Gastrocnemius medialis (tissue), 4 donors: ENCODE measurements at regions not wholly inside any gene's neighbourhood (a gene's known extent, or its start where the extent isn't known, plus 50 kb on each side); places are given as distances from the start of the nearest gene placed in this dataset.

Source experiments
- ATAC-seq, 2 donors: fragments of 150-250 bp; one replicate each; pipeline ENCODE4 v1.9.1; 2016
- DNase-seq, 2 donors: peaks; one replicate each; pipeline ENCODE4 v3.0.0-alpha.2; 2019
- H3K27ac ChIP-seq, 4 donors: fragments of 200-600 bp; sonication (generic); 1 replicate in 1 of 4; 2 replicates in 3 of 4; pipeline ENCODE4 v1.5.1; 2016 to 2018; ENCODE audit warnings: mild to moderate bottlenecking in 2 of 4, moderate library complexity in 1 of 4
- H3K27me3 ChIP-seq, 3 donors: fragments of 200-600 bp; sonication (generic) in 2 of 3; 1 replicate in 1 of 3; 2 replicates in 2 of 3; pipeline versions ENCODE4 v1.5.1 to v1.6.0; 2016 to 2019; ENCODE audit warnings: mild to moderate bottlenecking in 1 of 3, moderate library complexity in 1 of 3
- H3K36me3 ChIP-seq, 2 donors: fragments of 200-600 bp; sonication (generic) in 1 of 2; one replicate each; pipeline ENCODE4 v1.5.1; 2017 to 2018
- H3K4me1 ChIP-seq, 2 donors: fragments of 200-600 bp; sonication (generic) in 1 of 2; one replicate each; pipeline ENCODE4 v1.5.1; 2016 to 2017; ENCODE audit warnings: mild to moderate bottlenecking in 2 of 2
- H3K4me3 ChIP-seq, 4 donors: fragments of 200-600 bp; sonication (generic) in 3 of 4; 1 replicate in 1 of 4; 2 replicates in 3 of 4; pipeline ENCODE4 v1.5.1; 2016 to 2019; ENCODE audit warnings: mild to moderate bottlenecking in 2 of 4
- H3K9me3 ChIP-seq, 3 donors: fragments of 200-600 bp; sonication (generic) in 2 of 3; 1 replicate in 1 of 3; 2 replicates in 2 of 3; pipeline ENCODE4 v1.5.1; 2016 to 2019
- POLR2A ChIP-seq, 2 donors: fragments of 450-650 bp; IDR thresholded peaks; one replicate each; pipeline ENCODE4 v1.6.1; 2017; ENCODE audit warnings: antibody characterized with exemption in 2 of 2, mild to moderate bottlenecking in 2 of 2, moderate library complexity in 2 of 2
- in situ Hi-C, 4 donors: fragments of 200-750 bp; cut with MboI; loops; one replicate each; pipeline versions ENCODE4 v1.15.0 to v1.8.0; 2017; ENCODE audit warnings: low sequenced_read_pairs in 4 of 4
- intact Hi-C: fragments of 100-400 bp; cut with DNase I; formaldehyde crosslinking; loops from one replicate; pipeline ENCODE4 v1.15.1; 2023; ENCODE audit warnings: low total_unique reads
- TF ChIP-seq, protein P1 (sequence below), 5 experiments: fragments of 450-650 bp in 3 of 5; fragments of 200-600 bp in 2 of 5; sonication (generic) in 2 of 5; IDR thresholded peaks in 4 of 5; conservative IDR thresholded peaks in 1 of 5; 1 replicate in 4 of 5; 2 replicates in 1 of 5; pipeline ENCODE4 v1.5.1; 2016 to 2019; ENCODE audit warnings: antibody characterized with exemption in 5 of 5, mild to moderate bottlenecking in 3 of 5, moderate library complexity in 3 of 5

- in situ Hi-C loops (loop anchor here in 2 of 4 donors (25.0 kb wide), 2 partner anchors 491 to 516 kb away; partner anchors contain the start of gene PTGER3 (in 1 of the 2)), intact Hi-C loops (no loop called here)
- Histone ChIP-seq H3K4me1 (no peaks in the 10 kb centered on the region), H3K27me3 (no peaks in the 10 kb centered on the region), H3K27ac (no peak overlapping the region), H3K9me3 (no peaks in the 10 kb centered on the region), H3K36me3 (no peaks in the 10 kb centered on the region), H3K4me3 (no peak overlapping the region)
- no peak for DNase-seq
- no peak for ATAC-seq
- TF ChIP-seq POLR2A (IDR thresholded peaks at IDR 0.05), result no peak
- TF ChIP-seq, protein P1, sequence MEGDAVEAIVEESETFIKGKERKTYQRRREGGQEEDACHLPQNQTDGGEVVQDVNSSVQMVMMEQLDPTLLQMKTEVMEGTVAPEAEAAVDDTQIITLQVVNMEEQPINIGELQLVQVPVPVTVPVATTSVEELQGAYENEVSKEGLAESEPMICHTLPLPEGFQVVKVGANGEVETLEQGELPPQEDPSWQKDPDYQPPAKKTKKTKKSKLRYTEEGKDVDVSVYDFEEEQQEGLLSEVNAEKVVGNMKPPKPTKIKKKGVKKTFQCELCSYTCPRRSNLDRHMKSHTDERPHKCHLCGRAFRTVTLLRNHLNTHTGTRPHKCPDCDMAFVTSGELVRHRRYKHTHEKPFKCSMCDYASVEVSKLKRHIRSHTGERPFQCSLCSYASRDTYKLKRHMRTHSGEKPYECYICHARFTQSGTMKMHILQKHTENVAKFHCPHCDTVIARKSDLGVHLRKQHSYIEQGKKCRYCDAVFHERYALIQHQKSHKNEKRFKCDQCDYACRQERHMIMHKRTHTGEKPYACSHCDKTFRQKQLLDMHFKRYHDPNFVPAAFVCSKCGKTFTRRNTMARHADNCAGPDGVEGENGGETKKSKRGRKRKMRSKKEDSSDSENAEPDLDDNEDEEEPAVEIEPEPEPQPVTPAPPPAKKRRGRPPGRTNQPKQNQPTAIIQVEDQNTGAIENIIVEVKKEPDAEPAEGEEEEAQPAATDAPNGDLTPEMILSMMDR (IDR thresholded peaks at IDR 0.05 in 4 of 5, conservative IDR thresholded peaks at IDR 0.05 in 1 of 5), result no peak
Measured at GRCh38 chr1:70546726-70547125, 135.7 kb downstream of the CTH start.

GRCh38 chr1:70552662-70553566 lies 141.8 kb downstream of the CTH start:
- Histone ChIP-seq H3K27me3 (no peaks in the 10 kb centered on the region), H3K9me3 (no peaks in the 10 kb centered on the region), H3K4me3 (no peak overlapping the region), H3K27ac (no peak overlapping the region), H3K36me3 (no peaks in the 10 kb centered on the region), H3K4me1 (no peaks in the 10 kb centered on the region)
- TF ChIP-seq POLR2A (IDR thresholded peaks at IDR 0.05), result no peak
- TF ChIP-seq, protein P1 (IDR thresholded peaks at IDR 0.05 in 4 of 5, conservative IDR thresholded peaks at IDR 0.05 in 1 of 5), result no peak
- ATAC-seq, result no peak
- intact Hi-C loops (no loop called here), in situ Hi-C loops (no loop called here)
- no peak for DNase-seq

GRCh38 chr1:70553567-70553956 lies 142.5 kb downstream of the CTH start:
- H3K36me3 ChIP-seq, result no peaks in the 10 kb centered on the region
- H3K9me3 ChIP-seq, result no peaks in the 10 kb centered on the region
- TF ChIP-seq, protein P1 (IDR thresholded peaks at IDR 0.05 in 4 of 5, conservative IDR thresholded peaks at IDR 0.05 in 1 of 5), result no peak
- TF ChIP-seq POLR2A (IDR thresholded peaks at IDR 0.05), result no peak
- no peaks in the 10 kb centered on the region for H3K27me3 ChIP-seq
- H3K4me3 ChIP-seq, result no peak overlapping the region
- no peak for DNase-seq
- intact Hi-C loops (no loop called here), in situ Hi-C loops (no loop called here)
- no peaks in the 10 kb centered on the region for H3K4me1 ChIP-seq
- no peak overlapping the region for H3K27ac ChIP-seq
- no peak for ATAC-seq

DNA sequence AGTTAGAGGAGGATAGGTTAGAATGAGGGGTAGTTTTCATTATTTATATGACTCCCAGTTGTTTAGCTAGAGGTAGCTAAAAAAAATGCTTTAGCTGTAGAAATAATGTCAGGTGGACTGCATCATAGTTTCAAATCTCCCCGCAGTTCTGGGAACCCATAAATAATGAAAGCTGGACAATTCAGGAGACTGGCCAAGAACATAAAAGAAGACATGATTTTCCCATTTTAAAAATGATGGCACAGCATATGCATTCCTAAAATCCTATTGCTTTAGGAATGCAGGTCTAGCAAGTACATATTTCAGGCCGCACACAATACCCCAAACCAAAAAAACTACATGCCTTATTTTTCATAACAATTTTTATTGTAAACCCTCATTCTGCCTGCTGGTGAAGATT lies 143.3 kb downstream of the CTH start:
- DNase-seq, result no peak
- Histone ChIP-seq H3K4me3 (no peak overlapping the region), H3K36me3 (no peaks in the 10 kb centered on the region), H3K9me3 (no peaks in the 10 kb centered on the region), H3K27ac (no peak overlapping the region), H3K27me3 (no peaks in the 10 kb centered on the region), H3K4me1 (no peaks in the 10 kb centered on the region)
- ATAC-seq, result no peak
- TF ChIP-seq, protein P1 (IDR thresholded peaks at IDR 0.05 in 4 of 5, conservative IDR thresholded peaks at IDR 0.05 in 1 of 5), result no peak
- no peak for TF ChIP-seq POLR2A (IDR thresholded peaks at IDR 0.05)
- intact Hi-C loops (no loop called here), in situ Hi-C loops (no loop called here)
